Kidney (tissue), 13 donors: ENCODE measurements at regions not wholly inside any gene's neighbourhood (a gene's known extent, or its start where the extent isn't known, plus 50 kb on each side); places are given as distances from the start of the nearest gene placed in this dataset.
"Not testable (repeated sequence)": the region's sequence is repeated elsewhere in the genome, so short reads cannot be mapped to it uniquely, and the experiment has no call there.

Source experiments
- DNase-seq, 5 donors: peaks; one replicate each; pipeline ENCODE4 v3.0.0-alpha.2; 2013 to 2020
- FAIRE-seq: peaks from 2 replicates; lab custom pipeline; 2012; peaks lifted over from hg19 to GRCh38; lab: Jason Lieb, UNC
- H3K27ac ChIP-seq, 2 donors: one replicate each; pipeline ENCODE4 v1.7.0; 2013; ENCODE audit warnings: low read depth in 2 of 2, low read length in 2 of 2, inconsistent platforms in 1 of 2
- H3K27me3 ChIP-seq: one replicate; pipeline ENCODE4 v1.7.1; 2013; ENCODE audit warnings: low read length, inconsistent platforms; ENCODE audit not compliant: control insufficient read depth, insufficient read depth
- H3K36me3 ChIP-seq, 3 donors: one replicate each; pipeline versions ENCODE4 v1.7.0 to v1.7.1; 2013; ENCODE audit warnings: low read length in 3 of 3, control low read depth in 1 of 3, inconsistent platforms in 1 of 3; ENCODE audit not compliant: insufficient read depth in 3 of 3, control insufficient read depth in 2 of 3
- H3K4me1 ChIP-seq, 3 donors: one replicate each; pipeline versions ENCODE4 v1.7.0 to v1.7.1; 2013; ENCODE audit warnings: low read length in 3 of 3, inconsistent platforms in 1 of 3, low read depth in 1 of 3; ENCODE audit not compliant: control insufficient read depth in 2 of 3, insufficient read depth in 2 of 3
- H3K4me3 ChIP-seq, 3 donors: one replicate each; pipeline versions ENCODE4 v1.7.0 to v1.8.1; 2013; ENCODE audit warnings: low read length in 3 of 3, control low read depth in 1 of 3, inconsistent platforms in 1 of 3
- H3K9ac ChIP-seq, 3 donors: one replicate each; pipeline versions ENCODE4 v1.7.0 to v1.7.1; 2013; ENCODE audit warnings: low read length in 3 of 3, control low read depth in 1 of 3, inconsistent platforms in 1 of 3
- H3K9me3 ChIP-seq, 3 donors: one replicate each; pipeline versions ENCODE4 v1.7.0 to v1.7.1; 2013; ENCODE audit warnings: low read length in 3 of 3, control low read depth in 1 of 3, inconsistent platforms in 1 of 3; ENCODE audit not compliant: control insufficient read depth in 2 of 3, insufficient read depth in 1 of 3
- CTCF ChIP-seq: IDR thresholded peaks from 3 replicates; pipeline ENCODE4 v1.5.1; 2012; ENCODE audit warnings: mild to moderate bottlenecking, moderate library complexity, borderline replicate concordance; ENCODE audit not compliant: insufficient read depth; ENCODE audit errors: extremely low read depth
- intact Hi-C: fragments of 100-400 bp; cut with DNase I; formaldehyde crosslinking; loops from one replicate; pipeline ENCODE4 v1.11.1; 2022
- donor health status: control.
- donor health status: control.
- donor health status: control.
- donor health status: control.
- donor health status: control.
- donor health status: DM: yes; HTN: yes; CAD: no.
- donor health status: Normal renal cell carcinoma (clear cell type).

GRCh38 chrX:7993873-7994272, 66.7 kb upstream of the PNPLA4 start:
- no peak overlapping the region for H3K27ac ChIP-seq
- H3K4me3 ChIP-seq: no peak overlapping the region
- H3K27me3 ChIP-seq: peaks cover 3% of the 10 kb centered on the region
- intact Hi-C loops: loop anchor here (10.0 kb wide), 1 partner anchor 741 kb away; the partner anchor contains the start of gene ANOS1
- H3K4me1 ChIP-seq: no peaks in the 10 kb centered on the region
- no peaks in the 10 kb centered on the region for H3K36me3 ChIP-seq
- DNase-seq: no peak
- no peak overlapping the region for H3K9ac ChIP-seq
- H3K9me3 ChIP-seq: no peaks in the 10 kb centered on the region
- no peak for TF ChIP-seq CTCF
- FAIRE-seq: no peak

- H3K4me3 ChIP-seq, H3K36me3 ChIP-seq, FAIRE-seq, H3K9me3 ChIP-seq, H3K27me3 ChIP-seq, H3K27ac ChIP-seq, H3K9ac ChIP-seq, intact Hi-C loops, DNase-seq, H3K4me1 ChIP-seq: not testable (repeated sequence)
Measured at GRCh38 chrX:7988013-7988759, 61.0 kb upstream of the PNPLA4 start.

- FAIRE-seq: peak; percentile 21
- peak in 2 of 5 donors; percentile 32 to 53 for DNase-seq
Measured at GRCh38 chrX:7987160-7988012, 60.2 kb upstream of the PNPLA4 start.

GRCh38 chrX:7986738-7987137, 59.5 kb upstream of the PNPLA4 start:
- H3K27me3 ChIP-seq, H3K4me1 ChIP-seq, H3K4me3 ChIP-seq, H3K9ac ChIP-seq, DNase-seq, intact Hi-C loops, H3K9me3 ChIP-seq, H3K27ac ChIP-seq, H3K36me3 ChIP-seq, FAIRE-seq: not testable (repeated sequence)

More at GRCh38 chrX:7987160-7988012, 60.2 kb upstream of the PNPLA4 start:
- Histone ChIP-seq H3K9ac (no peak overlapping the region), H3K27me3 (peaks cover 3% of the 10 kb centered on the region), H3K4me1 (no peaks in the 10 kb centered on the region), H3K4me3 (no peak overlapping the region), H3K36me3 (no peaks in the 10 kb centered on the region), H3K27ac (no peak overlapping the region), H3K9me3 (no peaks in the 10 kb centered on the region)
- intact Hi-C loops: no loop called here
- no peak for TF ChIP-seq CTCF
